COR-L47 (cell line): ENCODE measurements at regions not wholly inside any gene's neighbourhood (a gene's known extent, or its start where the extent isn't known, plus 50 kb on each side); places are given as distances from the start of the nearest gene placed in this dataset.
A peak's percentile ranks its signal among the peaks of the same experiment; 100 is the strongest.
"Not testable (repeated sequence)": the region's sequence is repeated elsewhere in the genome, so short reads cannot be mapped to it uniquely, and the experiment has no call there.

Experiments used
- DNase-seq: peaks from one replicate; lab custom pipeline; 2025; lab: John Stamatoyannopoulos, UW

DNA sequence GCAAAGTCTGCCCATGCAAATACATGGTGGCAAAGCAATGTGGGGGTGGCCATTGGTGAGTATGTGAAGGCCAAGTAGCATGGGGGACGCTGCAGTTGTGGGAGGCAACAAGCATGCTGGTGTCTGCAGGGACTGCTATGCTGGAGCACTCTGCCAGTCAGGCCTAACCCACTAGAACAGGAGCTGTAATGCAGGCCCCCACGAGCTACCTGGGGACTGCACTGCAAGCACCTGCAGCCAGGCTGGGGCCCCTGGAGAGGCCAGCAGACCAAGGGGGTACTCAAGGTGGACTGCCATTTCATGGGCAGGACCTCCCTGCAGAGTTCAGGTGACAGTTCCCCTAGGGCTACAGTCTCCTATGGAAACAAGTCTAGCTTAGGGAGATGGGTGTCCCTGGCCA is 183.8 kb upstream of the PDE4D start:
- DNase-seq, result no peak

GRCh38 chr5:60076746-60077145 is 183.2 kb upstream of the PDE4D start:
- DNase-seq, result no peak

DNA sequence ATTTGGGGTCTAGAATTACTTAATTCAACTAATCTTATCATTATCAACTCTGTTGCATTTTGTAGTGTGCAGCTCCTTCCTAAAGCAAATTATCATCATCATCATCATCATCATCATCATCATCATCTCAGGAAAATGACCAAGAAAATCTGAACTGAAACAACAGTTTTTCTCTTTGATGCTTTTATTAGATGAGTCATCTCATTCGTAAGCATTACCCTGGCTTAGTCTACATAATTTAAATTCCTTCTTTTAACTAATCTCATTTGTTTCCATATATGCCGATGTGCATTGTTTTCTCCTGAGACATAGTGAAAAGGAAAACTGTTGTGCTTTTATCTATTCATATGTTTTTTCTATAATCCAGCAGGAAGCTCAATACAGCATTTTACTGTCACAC is 173.0 kb upstream of the PDE4D start:
- no peak for DNase-seq

DNA sequence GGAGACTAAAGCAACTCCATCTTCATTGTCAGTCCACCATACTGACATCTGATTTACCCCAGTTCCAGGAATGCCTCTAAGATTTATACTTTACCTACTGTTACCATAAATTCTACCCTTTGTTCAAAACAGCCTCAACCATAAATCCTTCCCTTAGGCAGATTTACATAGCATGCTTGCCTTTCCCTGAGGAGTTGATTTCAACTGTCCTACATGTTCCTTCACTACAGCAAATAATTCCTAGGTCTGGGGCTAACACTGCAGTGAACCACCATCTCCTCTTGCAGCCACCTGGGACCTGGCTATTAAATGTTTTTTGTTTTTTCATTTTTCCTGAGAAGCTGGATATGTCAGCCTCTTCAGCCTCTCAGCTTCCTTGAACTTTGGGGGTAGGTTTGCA is 166.9 kb upstream of the PDE4D start:
- DNase-seq, result no peak

- no peak for DNase-seq
Observed at GRCh38 chr5:60056191-60056590, 162.7 kb upstream of the PDE4D start.

DNA sequence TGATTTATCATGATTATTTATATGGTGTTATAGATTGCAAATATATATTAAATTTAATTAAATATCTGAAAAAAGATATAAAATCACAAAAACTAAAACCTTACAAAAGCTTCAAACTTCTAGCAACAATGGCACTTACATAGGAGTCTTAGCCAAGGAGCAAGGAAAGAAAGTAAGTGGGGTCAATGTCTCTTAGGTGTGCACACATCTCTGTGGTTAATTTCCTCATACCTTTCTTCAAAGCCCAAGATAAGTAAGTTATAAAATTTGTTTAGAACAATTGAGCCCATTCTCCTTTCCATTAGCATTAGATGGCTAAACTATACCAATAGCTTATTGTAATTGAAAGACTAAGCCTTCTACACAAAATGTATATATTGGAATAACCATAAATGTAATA is 161.6 kb upstream of the PDE4D start:
- no peak for DNase-seq

DNA sequence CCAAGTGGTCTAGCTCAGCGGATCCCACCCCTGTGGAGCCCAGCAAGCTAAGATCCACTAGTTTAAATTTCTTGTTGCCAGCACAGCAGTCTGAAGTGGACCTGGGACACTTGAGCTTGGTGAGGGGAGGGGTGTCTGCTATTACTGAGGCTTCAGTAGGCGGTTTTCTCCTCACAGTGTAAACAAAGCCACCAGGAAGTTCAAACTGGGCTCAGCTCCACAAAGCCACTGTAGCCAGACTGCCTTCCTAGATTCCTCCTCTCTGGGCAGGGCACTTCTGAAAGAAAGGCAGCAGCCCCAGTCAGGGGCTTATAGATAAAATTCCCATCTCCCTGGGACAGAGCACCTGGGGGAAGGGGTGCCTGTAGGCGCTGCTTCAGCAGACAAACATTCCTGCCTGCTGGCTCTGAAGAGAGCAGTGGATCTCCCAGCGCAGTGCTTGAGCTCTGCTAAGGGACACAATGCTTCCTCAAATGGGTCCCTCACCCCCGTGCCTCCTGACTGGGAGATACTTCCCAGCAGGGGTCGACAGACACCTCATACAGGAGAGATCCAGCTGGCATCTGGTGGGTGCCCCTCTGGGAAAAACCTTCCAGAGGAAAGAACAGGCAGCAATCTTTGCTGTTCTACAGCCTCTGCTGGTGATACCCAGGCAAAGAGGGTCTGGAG is 148.6 kb upstream of the PDE4D start:
- DNase-seq, result not testable (repeated sequence)

- not testable (repeated sequence) for DNase-seq
Observed at GRCh38 chr5:60041508-60041907, 148.0 kb upstream of the PDE4D start.

DNA sequence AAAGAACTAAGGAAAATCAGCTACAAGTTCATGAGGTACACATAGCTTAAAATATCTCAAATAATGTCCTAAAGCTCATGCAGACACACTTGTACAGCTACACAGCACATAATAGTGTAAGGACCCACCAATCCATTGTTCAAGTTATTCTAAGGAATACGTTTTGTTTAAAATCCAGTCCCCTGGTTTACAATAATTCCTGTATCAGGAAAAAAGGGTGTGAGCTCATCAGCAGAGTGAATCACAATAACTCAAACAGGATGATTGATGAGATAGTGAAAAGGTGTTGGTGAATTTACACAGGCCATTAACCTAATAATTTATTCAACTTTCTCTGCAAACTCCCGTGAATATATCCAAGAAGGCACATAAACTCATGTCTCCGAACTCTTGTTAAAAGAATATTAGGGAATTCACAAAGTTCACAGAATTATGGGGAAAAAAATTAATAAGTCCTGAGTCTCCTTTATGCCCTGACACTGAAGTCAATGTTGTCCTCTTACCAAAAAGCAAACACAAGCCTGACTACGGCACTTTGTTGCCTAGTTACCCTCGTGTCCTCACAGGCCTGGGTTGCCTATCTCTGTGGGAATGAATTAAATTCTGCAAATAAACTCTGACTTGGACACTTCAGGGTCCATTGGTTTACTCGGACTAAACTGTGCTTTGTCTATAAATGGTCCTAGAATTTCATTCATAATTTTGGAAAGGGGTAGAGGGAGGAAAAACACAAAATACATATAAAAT is 142.8 kb upstream of the PDE4D start:
- DNase-seq, result peak; percentile 75

DNA sequence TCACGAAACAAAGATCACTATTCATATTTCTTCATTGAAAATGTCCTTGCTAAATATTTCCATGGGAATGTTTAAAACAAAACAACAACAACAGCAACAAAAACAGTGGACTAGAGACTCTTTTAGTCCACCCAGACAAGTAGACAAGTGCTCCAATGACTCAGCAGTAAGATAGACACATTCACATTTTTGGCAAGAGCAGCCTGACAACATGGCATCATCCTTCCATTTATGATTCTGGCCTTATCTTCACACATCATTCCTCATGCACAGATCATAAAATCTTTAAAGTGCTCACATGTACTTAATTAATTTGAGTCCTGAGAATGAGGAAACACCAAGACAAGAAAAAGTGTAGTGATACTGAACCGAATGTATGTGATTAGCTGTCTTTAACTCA is 132.6 kb upstream of the PDE4D start:
- no peak for DNase-seq

DNA sequence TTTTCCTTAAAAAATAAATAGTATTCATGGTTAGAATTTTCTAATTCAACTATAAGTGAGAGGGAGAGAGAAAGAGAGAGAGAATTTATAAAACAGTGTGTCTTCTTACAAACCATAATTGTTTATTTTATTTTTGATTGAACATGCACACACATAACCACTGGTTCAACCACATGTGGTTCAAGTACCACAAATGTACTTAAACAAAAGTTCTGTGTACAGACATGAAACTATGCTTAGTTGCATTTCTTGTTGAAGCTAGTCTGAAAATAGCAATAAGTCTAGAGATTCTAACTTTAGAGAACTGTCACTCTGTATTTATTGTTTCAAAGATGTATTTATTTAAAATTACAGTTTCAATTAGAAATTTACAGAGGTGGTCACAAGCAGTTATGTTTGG is 130.6 kb upstream of the PDE4D start:
- DNase-seq, result no peak

- no peak for DNase-seq
Observed at GRCh38 chr5:60023255-60023654, 129.7 kb upstream of the PDE4D start.

- DNase-seq, result no peak
Observed at GRCh38 chr5:60020457-60020856, 126.9 kb upstream of the PDE4D start.

- DNase-seq, result not testable (repeated sequence)
Observed at GRCh38 chr5:60018960-60019359, 125.4 kb upstream of the PDE4D start.

DNA sequence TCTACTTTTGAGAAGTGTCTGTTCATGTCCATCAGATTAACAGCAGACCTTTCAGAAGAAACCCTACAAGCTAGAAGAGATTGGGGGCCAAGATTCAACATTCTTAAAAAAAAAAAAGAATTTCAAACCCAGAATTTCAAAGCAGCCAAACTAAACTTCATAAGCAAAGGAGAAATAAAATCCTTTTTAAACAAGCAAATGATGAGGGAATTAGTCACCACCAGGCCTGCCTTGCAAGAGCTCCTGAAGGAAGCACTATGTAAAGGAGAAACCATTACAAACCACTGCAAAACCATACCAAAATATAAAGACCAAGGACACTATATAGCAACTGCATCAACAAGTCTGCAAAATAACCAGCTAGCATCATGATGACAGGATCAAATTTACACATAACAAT is 124.6 kb upstream of the PDE4D start:
- DNase-seq, result no peak

DNA sequence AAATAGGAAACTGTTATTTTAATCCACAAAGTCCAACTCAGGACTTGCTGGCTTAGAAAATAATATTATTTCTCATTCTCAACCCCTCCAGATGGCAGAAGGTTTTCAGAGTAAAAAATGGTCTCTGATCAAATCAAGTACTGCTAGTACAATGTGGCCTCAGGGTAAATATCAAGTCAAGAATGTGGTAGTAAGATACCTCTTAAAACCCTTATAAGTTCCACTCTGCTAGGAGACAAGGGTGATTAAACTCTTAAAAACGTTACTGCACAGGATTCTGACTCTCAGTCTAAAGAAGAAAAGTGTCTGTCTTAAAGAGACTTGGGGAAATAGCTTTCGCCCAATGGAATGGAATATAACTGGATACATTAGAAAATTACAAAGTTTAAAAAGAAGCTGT is 120.8 kb upstream of the PDE4D start:
- no peak for DNase-seq

DNA sequence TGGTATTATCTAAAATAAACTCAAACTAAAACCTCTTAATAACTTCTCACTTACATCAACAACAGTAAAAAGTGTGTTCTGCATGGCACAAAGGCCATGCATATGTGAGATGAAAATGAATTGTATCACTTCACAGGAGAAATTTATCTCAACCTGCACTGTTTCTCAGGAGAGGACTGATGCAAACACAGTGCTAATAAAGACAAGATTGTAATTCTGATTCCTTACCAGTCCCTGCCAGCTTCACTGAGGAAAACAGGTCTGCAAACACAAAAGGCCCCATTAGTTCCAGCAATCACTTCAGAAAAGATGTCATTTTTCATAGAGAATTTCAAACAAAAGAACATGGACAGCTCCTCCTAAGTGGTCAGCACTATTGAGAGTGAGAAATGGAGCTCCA is 117.3 kb upstream of the PDE4D start:
- DNase-seq, result no peak

- no peak for DNase-seq
Observed at GRCh38 chr5:60010328-60010727, 116.8 kb upstream of the PDE4D start.

DNA sequence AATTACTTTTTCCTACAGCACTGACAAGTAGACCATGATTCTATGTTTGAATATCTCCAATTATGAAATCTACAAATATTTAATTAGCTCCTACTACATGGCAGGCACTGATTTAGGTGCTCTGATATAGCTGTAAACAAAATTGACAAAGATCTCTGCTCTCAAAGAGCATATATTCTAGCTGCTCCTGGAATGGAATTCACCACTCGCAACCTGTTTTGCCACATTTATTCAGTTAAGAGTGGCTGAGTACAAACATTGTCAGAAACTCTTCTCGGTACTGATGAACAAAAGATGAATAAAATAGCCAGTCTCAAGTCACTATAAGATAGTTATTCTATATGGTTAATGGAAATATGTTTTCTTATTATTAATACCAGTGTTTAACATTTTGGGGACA is 114.2 kb upstream of the PDE4D start:
- no peak for DNase-seq

DNA sequence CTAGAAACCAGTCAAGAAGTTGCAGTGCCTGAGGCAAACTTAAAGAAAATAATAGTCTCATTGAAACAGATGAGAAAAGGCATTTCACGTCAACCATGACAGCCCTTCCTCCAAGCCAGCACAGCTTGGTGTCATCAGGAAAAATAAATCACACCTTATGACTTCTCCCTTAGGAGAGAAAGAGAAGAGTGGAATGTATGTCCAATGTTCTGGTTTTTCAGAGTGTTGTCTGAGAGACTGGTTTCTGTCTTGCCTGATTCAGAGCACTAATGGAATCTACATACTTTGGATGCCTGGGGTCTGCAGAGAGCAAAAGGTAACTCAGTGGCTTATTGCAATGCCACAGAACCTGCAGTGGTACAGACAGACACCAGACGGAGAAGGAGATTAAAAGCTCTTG is 105.5 kb upstream of the PDE4D start:
- no peak for DNase-seq

- DNase-seq, result no peak
Observed at GRCh38 chr5:59992206-59992605, 98.7 kb upstream of the PDE4D start.

GRCh38 chr5:59988396-59988795 is 94.9 kb upstream of the PDE4D start:
- DNase-seq, result no peak

- no peak for DNase-seq
Observed at GRCh38 chr5:59976342-59976741, 82.8 kb upstream of the PDE4D start.

DNA sequence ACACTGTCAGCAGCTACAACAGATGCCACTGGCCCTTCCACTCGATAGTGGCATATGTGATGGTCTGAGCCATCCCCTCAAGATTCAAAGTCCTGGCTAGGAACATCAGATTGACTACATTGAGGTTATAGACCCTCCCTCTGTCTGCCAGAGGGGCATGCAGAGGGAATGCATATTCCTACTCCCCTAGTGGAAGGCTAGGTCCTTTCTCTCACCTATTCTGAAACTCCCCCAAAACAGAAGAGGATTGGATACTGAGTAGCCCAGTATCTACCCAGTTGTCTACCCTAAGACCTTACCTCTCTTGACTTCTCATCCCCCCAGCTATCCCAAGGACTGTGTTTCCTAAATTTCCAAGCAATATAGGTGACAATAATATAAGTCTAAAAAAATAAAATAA is 78.5 kb upstream of the PDE4D start:
- no peak for DNase-seq
